ENCODE measurements at regions not wholly inside any gene's neighbourhood (a gene's known extent, or its start where the extent isn't known, plus 50 kb on each side); places are given as distances from the start of the nearest gene placed in this dataset.

DNA sequence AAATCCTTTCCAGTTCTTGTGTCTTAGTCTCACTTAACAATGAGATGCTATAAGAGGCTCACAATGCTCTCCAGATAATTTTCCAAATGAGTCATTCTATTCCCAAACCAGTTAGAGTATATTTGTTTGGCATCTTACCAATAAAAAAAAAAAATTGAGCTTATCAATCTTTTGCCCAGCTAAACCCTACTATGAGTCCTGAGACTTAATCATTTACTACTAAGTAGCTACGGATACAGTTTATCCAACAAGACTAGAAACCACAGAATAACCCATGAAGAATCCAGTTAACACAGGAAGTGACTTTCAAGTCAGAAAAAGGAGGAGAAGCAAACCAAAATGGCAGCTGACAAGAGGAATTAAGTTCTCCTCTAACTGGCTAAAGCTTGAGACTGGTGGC, 330.3 kb upstream of the XYLT1 start:
- ChIA-PET POLR2A (no interaction called here), CTCF (interaction anchor here (0.8 kb wide), 1 partner anchor 157 kb away, joined by 3 read pairs; no protein-coding TSS in a partner anchor)
- no peaks in the 10 kb centered on the region for H3K4me1 ChIP-seq (ENCODE audit: control insufficient read depth, insufficient read depth, low read length)
- H3K4me3 ChIP-seq (ENCODE audit: low read depth, low read length), result no peak overlapping the region
- no peak for TF ChIP-seq ZNF112 (tag by site-specific recombination; IDR thresholded peaks at IDR 0.05)
- no peak for TF ChIP-seq ZNF404 (tag by site-specific recombination; IDR thresholded peaks at IDR 0.05)
- TF ChIP-seq, protein P1, sequence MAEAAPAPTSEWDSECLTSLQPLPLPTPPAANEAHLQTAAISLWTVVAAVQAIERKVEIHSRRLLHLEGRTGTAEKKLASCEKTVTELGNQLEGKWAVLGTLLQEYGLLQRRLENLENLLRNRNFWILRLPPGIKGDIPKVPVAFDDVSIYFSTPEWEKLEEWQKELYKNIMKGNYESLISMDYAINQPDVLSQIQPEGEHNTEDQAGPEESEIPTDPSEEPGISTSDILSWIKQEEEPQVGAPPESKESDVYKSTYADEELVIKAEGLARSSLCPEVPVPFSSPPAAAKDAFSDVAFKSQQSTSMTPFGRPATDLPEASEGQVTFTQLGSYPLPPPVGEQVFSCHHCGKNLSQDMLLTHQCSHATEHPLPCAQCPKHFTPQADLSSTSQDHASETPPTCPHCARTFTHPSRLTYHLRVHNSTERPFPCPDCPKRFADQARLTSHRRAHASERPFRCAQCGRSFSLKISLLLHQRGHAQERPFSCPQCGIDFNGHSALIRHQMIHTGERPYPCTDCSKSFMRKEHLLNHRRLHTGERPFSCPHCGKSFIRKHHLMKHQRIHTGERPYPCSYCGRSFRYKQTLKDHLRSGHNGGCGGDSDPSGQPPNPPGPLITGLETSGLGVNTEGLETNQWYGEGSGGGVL (tag by site-specific recombination; IDR thresholded peaks at IDR 0.05), result no peak
- no peak for TF ChIP-seq ZNF660 (tag by site-specific recombination; IDR thresholded peaks at IDR 0.05)
- no peak for TF ChIP-seq BCL11A (tag by site-specific recombination; IDR thresholded peaks at IDR 0.05; ENCODE audit: low read depth)
- no peak for TF ChIP-seq SETDB1 (IDR thresholded peaks at IDR 0.05; ENCODE audit: insufficient read length, low read length)
- TF ChIP-seq, protein P2, sequence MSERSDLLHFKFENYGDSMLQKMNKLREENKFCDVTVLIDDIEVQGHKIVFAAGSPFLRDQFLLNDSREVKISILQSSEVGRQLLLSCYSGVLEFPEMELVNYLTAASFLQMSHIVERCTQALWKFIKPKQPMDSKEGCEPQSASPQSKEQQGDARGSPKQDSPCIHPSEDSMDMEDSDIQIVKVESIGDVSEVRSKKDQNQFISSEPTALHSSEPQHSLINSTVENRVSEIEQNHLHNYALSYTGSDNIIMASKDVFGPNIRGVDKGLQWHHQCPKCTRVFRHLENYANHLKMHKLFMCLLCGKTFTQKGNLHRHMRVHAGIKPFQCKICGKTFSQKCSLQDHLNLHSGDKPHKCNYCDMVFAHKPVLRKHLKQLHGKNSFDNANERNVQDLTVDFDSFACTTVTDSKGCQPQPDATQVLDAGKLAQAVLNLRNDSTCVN (tag by site-specific recombination; optimal IDR thresholded peaks at IDR 0.05), result no peak
- TF ChIP-seq IKZF3 (tag by site-specific recombination; IDR thresholded peaks at IDR 0.05), result no peak
- TF ChIP-seq, protein P3, sequence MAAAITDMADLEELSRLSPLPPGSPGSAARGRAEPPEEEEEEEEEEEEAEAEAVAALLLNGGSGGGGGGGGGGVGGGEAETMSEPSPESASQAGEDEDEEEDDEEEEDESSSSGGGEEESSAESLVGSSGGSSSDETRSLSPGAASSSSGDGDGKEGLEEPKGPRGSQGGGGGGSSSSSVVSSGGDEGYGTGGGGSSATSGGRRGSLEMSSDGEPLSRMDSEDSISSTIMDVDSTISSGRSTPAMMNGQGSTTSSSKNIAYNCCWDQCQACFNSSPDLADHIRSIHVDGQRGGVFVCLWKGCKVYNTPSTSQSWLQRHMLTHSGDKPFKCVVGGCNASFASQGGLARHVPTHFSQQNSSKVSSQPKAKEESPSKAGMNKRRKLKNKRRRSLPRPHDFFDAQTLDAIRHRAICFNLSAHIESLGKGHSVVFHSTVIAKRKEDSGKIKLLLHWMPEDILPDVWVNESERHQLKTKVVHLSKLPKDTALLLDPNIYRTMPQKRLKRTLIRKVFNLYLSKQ (tag by site-specific recombination; IDR thresholded peaks at IDR 0.05; ENCODE audit: borderline replicate concordance), result no peak
- no peak for TF ChIP-seq ZNF830 (tag by site-specific recombination; IDR thresholded peaks at IDR 0.05; ENCODE audit: low read depth)
- TF ChIP-seq ZNF549 (tag by site-specific recombination; IDR thresholded peaks at IDR 0.05), result no peak
- TF ChIP-seq ZNF677 (tag by site-specific recombination; IDR thresholded peaks at IDR 0.05), result no peak
- TF ChIP-seq ZNF239 (tag by site-specific recombination; IDR thresholded peaks at IDR 0.05), result no peak
- TF ChIP-seq ZFP69B (tag by site-specific recombination; IDR thresholded peaks at IDR 0.05), result no peak
- TF ChIP-seq, protein P4, sequence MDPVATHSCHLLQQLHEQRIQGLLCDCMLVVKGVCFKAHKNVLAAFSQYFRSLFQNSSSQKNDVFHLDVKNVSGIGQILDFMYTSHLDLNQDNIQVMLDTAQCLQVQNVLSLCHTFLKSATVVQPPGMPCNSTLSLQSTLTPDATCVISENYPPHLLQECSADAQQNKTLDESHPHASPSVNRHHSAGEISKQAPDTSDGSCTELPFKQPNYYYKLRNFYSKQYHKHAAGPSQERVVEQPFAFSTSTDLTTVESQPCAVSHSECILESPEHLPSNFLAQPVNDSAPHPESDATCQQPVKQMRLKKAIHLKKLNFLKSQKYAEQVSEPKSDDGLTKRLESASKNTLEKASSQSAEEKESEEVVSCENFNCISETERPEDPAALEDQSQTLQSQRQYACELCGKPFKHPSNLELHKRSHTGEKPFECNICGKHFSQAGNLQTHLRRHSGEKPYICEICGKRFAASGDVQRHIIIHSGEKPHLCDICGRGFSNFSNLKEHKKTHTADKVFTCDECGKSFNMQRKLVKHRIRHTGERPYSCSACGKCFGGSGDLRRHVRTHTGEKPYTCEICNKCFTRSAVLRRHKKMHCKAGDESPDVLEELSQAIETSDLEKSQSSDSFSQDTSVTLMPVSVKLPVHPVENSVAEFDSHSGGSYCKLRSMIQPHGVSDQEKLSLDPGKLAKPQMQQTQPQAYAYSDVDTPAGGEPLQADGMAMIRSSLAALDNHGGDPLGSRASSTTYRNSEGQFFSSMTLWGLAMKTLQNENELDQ (tag by site-specific recombination; IDR thresholded peaks at IDR 0.05; ENCODE audit: low read depth), result no peak
- TF ChIP-seq GFI1B (tag by site-specific recombination; IDR thresholded peaks at IDR 0.05), result no peak
- no peak for TF ChIP-seq ZFP37 (tag by site-specific recombination; IDR thresholded peaks at IDR 0.05)
- no peak for TF ChIP-seq ZIC2 (tag by site-specific recombination; IDR thresholded peaks at IDR 0.05)
- TF ChIP-seq ZNF10 (tag by site-specific recombination; IDR thresholded peaks at IDR 0.05), result no peak
- H3K27ac ChIP-seq (ENCODE audit: extremely low read depth, low read depth, low read length), result no peak overlapping the region
- H3K9me3 ChIP-seq (ENCODE audit: control insufficient read depth, insufficient read depth, low read depth, low read length), result no peaks in the 10 kb centered on the region
- H3K36me3 ChIP-seq (ENCODE audit: control insufficient read depth in 2 of 2, insufficient read depth in 1 of 2, low read length in 2 of 2), result no peaks in the 10 kb centered on the region

DNA sequence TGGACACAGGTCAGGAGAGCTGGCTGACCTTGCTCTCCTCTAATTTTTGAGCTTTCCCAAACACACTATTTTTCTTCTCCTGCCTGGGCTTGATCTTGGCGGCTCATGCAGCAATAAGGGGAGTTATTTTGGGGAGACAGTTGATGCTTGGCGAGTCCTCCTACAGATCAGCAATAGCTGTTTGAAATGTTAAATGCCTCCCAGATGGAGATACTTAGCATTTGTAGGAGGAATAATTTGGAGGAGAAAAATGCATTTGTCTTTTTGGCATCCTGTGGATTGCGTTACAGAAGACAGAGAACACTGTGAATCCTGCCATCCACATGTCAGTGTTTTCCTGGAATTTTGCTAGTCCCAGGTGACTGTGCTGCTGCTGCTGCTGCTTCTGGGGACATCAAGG, 328.0 kb upstream of the XYLT1 start:
- ChIA-PET POLR2A (no interaction called here), CTCF (no interaction called here)
- H3K4me1 ChIP-seq (ENCODE audit: control insufficient read depth, insufficient read depth, low read length), result no peaks in the 10 kb centered on the region

More for the DNA sequence above, 328.0 kb upstream of the XYLT1 start:
- Histone ChIP-seq H3K27ac (ENCODE audit: extremely low read depth, low read depth, low read length) (no peak overlapping the region), H3K4me3 (ENCODE audit: low read depth, low read length) (no peak overlapping the region), H3K9me3 (ENCODE audit: control insufficient read depth, insufficient read depth, low read depth, low read length) (no peaks in the 10 kb centered on the region), H3K36me3 (ENCODE audit: control insufficient read depth in 2 of 2, insufficient read depth in 1 of 2, low read length in 2 of 2) (no peaks in the 10 kb centered on the region)
- no peak for TF ChIP-seq KLF10 (tag by site-specific recombination; IDR thresholded peaks at IDR 0.05)
- no peak for TF ChIP-seq ZFHX2 (tag by site-specific recombination; conservative IDR thresholded peaks at IDR 0.05)
- TF ChIP-seq ZNF621 (tag by site-specific recombination; IDR thresholded peaks at IDR 0.05), result no peak
- no peak for TF ChIP-seq ZNF530 (tag by site-specific recombination; IDR thresholded peaks at IDR 0.05; ENCODE audit: low read depth)
- TF ChIP-seq, protein P5, sequence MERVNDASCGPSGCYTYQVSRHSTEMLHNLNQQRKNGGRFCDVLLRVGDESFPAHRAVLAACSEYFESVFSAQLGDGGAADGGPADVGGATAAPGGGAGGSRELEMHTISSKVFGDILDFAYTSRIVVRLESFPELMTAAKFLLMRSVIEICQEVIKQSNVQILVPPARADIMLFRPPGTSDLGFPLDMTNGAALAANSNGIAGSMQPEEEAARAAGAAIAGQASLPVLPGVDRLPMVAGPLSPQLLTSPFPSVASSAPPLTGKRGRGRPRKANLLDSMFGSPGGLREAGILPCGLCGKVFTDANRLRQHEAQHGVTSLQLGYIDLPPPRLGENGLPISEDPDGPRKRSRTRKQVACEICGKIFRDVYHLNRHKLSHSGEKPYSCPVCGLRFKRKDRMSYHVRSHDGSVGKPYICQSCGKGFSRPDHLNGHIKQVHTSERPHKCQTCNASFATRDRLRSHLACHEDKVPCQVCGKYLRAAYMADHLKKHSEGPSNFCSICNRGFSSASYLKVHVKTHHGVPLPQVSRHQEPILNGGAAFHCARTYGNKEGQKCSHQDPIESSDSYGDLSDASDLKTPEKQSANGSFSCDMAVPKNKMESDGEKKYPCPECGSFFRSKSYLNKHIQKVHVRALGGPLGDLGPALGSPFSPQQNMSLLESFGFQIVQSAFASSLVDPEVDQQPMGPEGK (tag by site-specific recombination; IDR thresholded peaks at IDR 0.05), result no peak
- TF ChIP-seq ZNF350 (tag by site-specific recombination; IDR thresholded peaks at IDR 0.05), result no peak
- TF ChIP-seq ZNF560 (tag by site-specific recombination; IDR thresholded peaks at IDR 0.05; ENCODE audit: borderline replicate concordance), result no peak
- TF ChIP-seq ZFP41 (tag by site-specific recombination; IDR thresholded peaks at IDR 0.05; ENCODE audit: borderline replicate concordance), result no peak
